ENCODE measurements at regions not wholly inside any gene's neighbourhood (a gene's known extent, or its start where the extent isn't known, plus 50 kb on each side); places are given as distances from the start of the nearest gene placed in this dataset.

DNA sequence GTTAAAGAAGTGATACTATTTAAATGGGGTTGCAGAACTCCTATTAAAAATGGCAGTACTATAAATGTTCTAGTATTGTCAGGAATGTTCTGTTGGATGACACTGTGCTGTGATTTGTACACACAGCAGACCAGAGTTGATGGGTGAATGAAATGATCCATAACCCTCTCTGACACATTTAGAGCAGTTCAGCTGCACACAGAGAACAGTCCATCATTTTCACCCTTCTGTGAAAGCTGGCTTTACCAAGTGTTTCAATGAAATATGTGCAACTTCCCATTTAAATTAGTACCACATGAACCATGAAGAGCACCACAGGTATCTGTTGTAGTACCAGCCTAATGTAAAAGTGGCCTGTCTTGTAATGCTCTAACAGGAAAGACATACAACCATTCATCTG lies 981.4 kb downstream of the TMEM182 start:
- Histone ChIP-seq H3K4ac (replicated peaks; ENCODE audit: insufficient read length, low read depth, low read length) (no peak overlapping the region), H2BK120ac (replicated peaks; ENCODE audit: low read depth, low read length) (no peak overlapping the region), H3K4me1 (replicated peaks in 1 of 4; ENCODE audit: control insufficient read depth in 3 of 4, insufficient read depth in 4 of 4, low read length in 3 of 4) (peaks cover 0 to 3% (median 0%) of the 10 kb centered on the region in 4 experiments; a peak in 1 of 7 replicates), H3K56ac (replicated peaks; ENCODE audit: insufficient read length, low read depth, low read length) (no peak overlapping the region), H3K4me2 (ENCODE audit: insufficient read depth in 1 of 2, low read depth in 2 of 2, low read length in 2 of 2) (no peak overlapping the region), H3K36me3 (ENCODE audit: control insufficient read depth in 2 of 4, insufficient read depth in 4 of 4, low read length in 3 of 4) (no peaks in the 10 kb centered on the region), H2AK5ac (ENCODE audit: low read depth, low read length) (no peak overlapping the region), H3K9ac (replicated peaks in 1 of 4; ENCODE audit: extremely low read depth in 1 of 4, low read depth in 3 of 4, low read length in 3 of 4) (no peak overlapping the region), H2BK15ac (ENCODE audit: low read length) (no peak overlapping the region), H2BK12ac (ENCODE audit: low read depth, low read length) (no peak overlapping the region), H3K4me3 (ENCODE audit: extremely low read depth in 1 of 4, insufficient read depth in 2 of 4, low read depth in 3 of 4, low read length in 4 of 4) (no peak overlapping the region), H3K23ac (ENCODE audit: insufficient read length) (no peak overlapping the region), H4K91ac (replicated peaks; ENCODE audit: insufficient read length, low read length) (no peak overlapping the region), H2AFZ (ENCODE audit: low read length) (no peak overlapping the region), H3K18ac (ENCODE audit: extremely low read depth, low read length) (no peak overlapping the region), H4K5ac (ENCODE audit: insufficient read length, low read depth, low read length) (no peak overlapping the region), H2BK20ac (ENCODE audit: low read length) (no peak overlapping the region), H4K8ac (ENCODE audit: extremely low read depth, insufficient read depth, low read length) (no peak overlapping the region), H3K79me2 (ENCODE audit: control insufficient read depth in 1 of 2, insufficient read depth in 2 of 2, low read length in 2 of 2) (no peaks in the 10 kb centered on the region), H3K9me3 (ENCODE audit: insufficient read depth in 2 of 2, low read depth in 1 of 2, low read length in 1 of 2) (no peaks in the 10 kb centered on the region), H2BK5ac (ENCODE audit: low read depth, low read length) (no peak overlapping the region), H3K14ac (ENCODE audit: insufficient read length) (no peak overlapping the region), H3K79me1 (ENCODE audit: low read depth, low read length) (no peaks in the 10 kb centered on the region), H4K20me1 (replicated peaks in 1 of 2; ENCODE audit: control insufficient read depth in 1 of 2, insufficient read depth in 2 of 2, low read length in 2 of 2) (peaks cover 0 to 2% of the 10 kb centered on the region in 2 experiments), H3K23me2 (ENCODE audit: low read depth, low read length) (no peaks in the 10 kb centered on the region), H3K27me3 (replicated peaks in 1 of 4; ENCODE audit: control insufficient read depth in 3 of 4, extremely low read depth in 1 of 4, insufficient read depth in 3 of 4, low read length in 3 of 4) (no peaks in the 10 kb centered on the region), H3K27ac (ENCODE audit: low read depth, low read length) (no peak overlapping the region)
- ChIA-PET POLR2A (ENCODE audit: partially characterized antibody) (no interaction called here), CTCF (ENCODE audit: partially characterized antibody) (interaction anchor here (0.6 to 0.8 kb wide), 2 partner anchors 8 to 478 kb away, joined by 3 to 4 read pairs; no protein-coding TSS in a partner anchor)
- DNase-seq (ENCODE audit: low read depth in 1 of 2, low spot score in 2 of 2) (no peak), FAIRE-seq (no peak)
- no peak for TF ChIP-seq RFX5 (IDR thresholded peaks at IDR 0.05; ENCODE audit: borderline replicate concordance, low read depth, low read length)
- no peak for TF ChIP-seq SIRT6 (IDR thresholded peaks at IDR 0.05; ENCODE audit: low read length)
- TF ChIP-seq RXRA (IDR thresholded peaks at IDR 0.05; ENCODE audit: insufficient read depth, low read depth, low read length), result no peak
- no peak for TF ChIP-seq SP4 (IDR thresholded peaks at IDR 0.05; ENCODE audit: low read length)
- TF ChIP-seq CHD2 (IDR thresholded peaks at IDR 0.05; ENCODE audit: low read length), result no peak
- no peak for TF ChIP-seq TAF7 (optimal IDR thresholded peaks at IDR 0.05; ENCODE audit: borderline replicate concordance, low read depth, low read length)
- TF ChIP-seq HDAC2 (IDR thresholded peaks at IDR 0.05; ENCODE audit: borderline replicate concordance in 1 of 2, low read depth in 2 of 2, low read length in 2 of 2), result no peak
- no peak for TF ChIP-seq TEAD4 (IDR thresholded peaks at IDR 0.05; ENCODE audit: low read depth, low read length)
- no peak for TF ChIP-seq NANOG (IDR thresholded peaks at IDR 0.05; ENCODE audit: insufficient read depth, low read depth, low read length, poor library complexity, severe bottlenecking)
- TF ChIP-seq SRF (IDR thresholded peaks at IDR 0.05; ENCODE audit: low read depth, low read length), result no peak
- no peak for TF ChIP-seq PHF8 (conservative IDR thresholded peaks at IDR 0.05; ENCODE audit: low read depth, low read length)
- no peak for TF ChIP-seq EP300 (IDR thresholded peaks at IDR 0.05; ENCODE audit: borderline replicate concordance in 1 of 2, low read depth in 2 of 2, low read length in 2 of 2)
- no peak for TF ChIP-seq JUND (IDR thresholded peaks at IDR 0.05; ENCODE audit: low read length)
- TF ChIP-seq CHD1 (IDR thresholded peaks at IDR 0.05; ENCODE audit: low read depth, low read length), result no peak

Measured in H1 (cell line).